HepG2 (cell line): ENCODE measurements at regions not wholly inside any gene's neighbourhood (a gene's known extent, or its start where the extent isn't known, plus 50 kb on each side); places are given as distances from the start of the nearest gene placed in this dataset.
"Not testable (repeated sequence)": the region's sequence is repeated elsewhere in the genome, so short reads cannot be mapped to it uniquely, and the experiment has no call there.

Experiments used
- ATF3 ChIP-seq: sonication (generic); formaldehyde crosslinking; IDR thresholded peaks from 2 replicates; pipeline ENCODE4 v1.4.0; 2020; ENCODE audit warnings: missing genetic modification reagents
- HNRNPUL1 ChIP-seq: fragments of 200-400 bp; formaldehyde crosslinking; IDR thresholded peaks from 2 replicates; pipeline ENCODE4 v1.6.1; 2017; ENCODE audit warnings: low read depth, mild to moderate bottlenecking, low read length, moderate library complexity
- SMARCE1 ChIP-seq: fragments of 450-650 bp; IDR thresholded peaks from 2 replicates; pipeline ENCODE4 v1.6.1; 2017; ENCODE audit warnings: borderline replicate concordance
- SUZ12 ChIP-seq: fragments of 150-350 bp; IDR thresholded peaks from 2 replicates; pipeline ENCODE4 v1.6.1; 2014; ENCODE audit warnings: low read depth, low read length
- THAP7 ChIP-seq: sonication (generic); formaldehyde crosslinking; IDR thresholded peaks from 2 replicates; pipeline ENCODE4 v1.8.1; 2023; ENCODE audit warnings: mild to moderate bottlenecking, missing genetic modification reagents

GRCh38 chr9:39775570-39775969, 420.1 kb downstream of the SPATA31A1 start:
- not testable (repeated sequence) for TF ChIP-seq THAP7 (CRISPR knock-in tag); SUZ12; ATF3 (CRISPR knock-in tag); HNRNPUL1; SMARCE1
